NT2/D1 (cell line): ENCODE measurements at regions not wholly inside any gene's neighbourhood (a gene's known extent, or its start where the extent isn't known, plus 50 kb on each side); places are given as distances from the start of the nearest gene placed in this dataset.

ENCODE experiments used
- DNase-seq: peaks from one replicate; pipeline ENCODE4 v3.0.0-alpha.2; 2011; ENCODE audit warnings: low read depth, low spot score
- H3K27me3 ChIP-seq: 2 replicates; pipeline ENCODE4 v1.6.0; 2011; ENCODE audit warnings: mild to moderate bottlenecking; ENCODE audit not compliant: insufficient read length, insufficient read depth
- H3K36me3 ChIP-seq: 2 replicates; pipeline ENCODE4 v1.6.1; 2011; ENCODE audit warnings: mild to moderate bottlenecking, low read length, mixed read lengths; ENCODE audit not compliant: insufficient read depth, insufficient read length
- H3K4me1 ChIP-seq: 2 replicates; pipeline ENCODE4 v1.5.1; 2011; ENCODE audit not compliant: insufficient read depth, insufficient read length
- H3K4me3 ChIP-seq: 2 replicates; pipeline ENCODE4 v1.5.1; 2011; ENCODE audit warnings: low read depth; ENCODE audit not compliant: insufficient read length
- H3K9ac ChIP-seq: 2 replicates; pipeline ENCODE4 v1.6.0; 2011; ENCODE audit warnings: low read depth; ENCODE audit not compliant: insufficient read length
- H3K9me3 ChIP-seq: 2 replicates; pipeline ENCODE4 v1.5.1; 2011; ENCODE audit warnings: mild to moderate bottlenecking, low read length; ENCODE audit not compliant: insufficient read depth
- SUZ12 ChIP-seq: IDR thresholded peaks from 2 replicates; pipeline ENCODE4 v1.6.1; 2011; ENCODE audit not compliant: insufficient read length, insufficient read depth; ENCODE audit errors: extremely low read depth
- YY1 ChIP-seq: IDR thresholded peaks from 2 replicates; pipeline ENCODE4 v1.6.1; 2011; ENCODE audit not compliant: insufficient read length, insufficient read depth
- ZNF274 ChIP-seq: IDR thresholded peaks from 2 replicates; pipeline ENCODE4 v1.6.1; 2011; ENCODE audit warnings: mild to moderate bottlenecking, low read depth, low read length

GRCh38 chr3:88535563-88535962 lies 385.8 kb downstream of the C3orf38 start:
- no peak overlapping the region for H3K4me3 ChIP-seq
- no peak for TF ChIP-seq YY1
- H3K9ac ChIP-seq, result no peak overlapping the region
- no peaks in the 10 kb centered on the region for H3K27me3 ChIP-seq
- H3K4me1 ChIP-seq, result no peaks in the 10 kb centered on the region
- H3K9me3 ChIP-seq, result no peaks in the 10 kb centered on the region
- no peak for DNase-seq
- H3K36me3 ChIP-seq, result no peaks in the 10 kb centered on the region

DNA sequence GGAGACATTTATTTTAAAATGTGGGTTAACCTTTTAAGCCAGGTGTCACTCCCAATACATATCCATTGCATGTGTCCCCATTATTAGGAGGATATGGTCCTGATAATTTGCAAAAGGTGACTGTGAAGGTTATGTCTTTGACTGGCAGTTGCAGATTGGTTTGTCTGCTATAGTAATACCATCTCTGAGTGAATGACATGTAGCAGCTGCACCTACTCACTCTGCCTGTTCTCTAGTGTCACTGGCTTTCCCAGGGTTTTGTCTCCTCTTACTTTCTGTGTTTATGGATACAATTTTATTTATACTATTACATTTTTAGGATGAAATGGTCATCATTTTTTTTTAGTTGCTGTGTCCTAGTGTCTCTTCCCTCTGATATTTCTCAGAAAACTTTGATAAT lies 393.2 kb downstream of the C3orf38 start:
- H3K36me3 ChIP-seq, result no peaks in the 10 kb centered on the region

DNA sequence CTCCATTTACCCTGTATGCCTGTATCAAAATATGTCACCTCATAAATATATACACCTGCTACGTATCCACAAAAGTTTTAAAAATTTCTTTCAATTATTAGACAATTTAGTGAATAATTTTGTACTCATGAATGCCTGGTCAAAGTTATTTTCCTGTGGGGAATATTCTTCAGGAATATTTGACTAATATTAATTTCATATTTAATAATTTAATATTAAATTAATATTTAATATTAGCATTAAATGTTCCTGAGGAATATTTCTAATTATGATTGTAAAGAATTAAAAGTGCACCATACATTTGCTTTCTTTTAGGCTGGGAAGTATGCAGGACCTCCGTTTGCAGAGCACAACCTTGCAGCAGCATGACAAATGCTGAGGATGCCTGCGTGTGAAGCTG lies 422.7 kb downstream of the C3orf38 start:
- Histone ChIP-seq H3K4me3 (no peak overlapping the region), H3K36me3 (no peaks in the 10 kb centered on the region), H3K27me3 (no peaks in the 10 kb centered on the region), H3K9ac (no peak overlapping the region), H3K9me3 (no peaks in the 10 kb centered on the region), H3K4me1 (no peaks in the 10 kb centered on the region)
- no peak for TF ChIP-seq SUZ12
- TF ChIP-seq YY1, result no peak
- no peak for TF ChIP-seq ZNF274
- DNase-seq, result no peak

More for the DNA sequence above, 393.2 kb downstream of the C3orf38 start:
- no peak overlapping the region for H3K4me3 ChIP-seq
- no peaks in the 10 kb centered on the region for H3K27me3 ChIP-seq
- no peak for DNase-seq
- no peak overlapping the region for H3K9ac ChIP-seq
- peaks cover 6% of the 10 kb centered on the region; the same call in 1 of the 2 replicates for H3K9me3 ChIP-seq
- no peak for TF ChIP-seq SUZ12
- TF ChIP-seq ZNF274, result no peak
- TF ChIP-seq YY1, result no peak
- no peaks in the 10 kb centered on the region for H3K4me1 ChIP-seq

GRCh38 chr3:88573472-88573871 lies 423.7 kb downstream of the C3orf38 start:
- no peak overlapping the region for H3K9ac ChIP-seq
- no peaks in the 10 kb centered on the region for H3K27me3 ChIP-seq
- H3K9me3 ChIP-seq, result no peaks in the 10 kb centered on the region
- TF ChIP-seq YY1 (no peak), SUZ12 (no peak), ZNF274 (no peak)
- DNase-seq, result no peak
- H3K36me3 ChIP-seq, result no peaks in the 10 kb centered on the region
- H3K4me1 ChIP-seq, result no peaks in the 10 kb centered on the region
- no peak overlapping the region for H3K4me3 ChIP-seq

- no peaks in the 10 kb centered on the region for H3K36me3 ChIP-seq
- H3K4me3 ChIP-seq, result no peak overlapping the region
- no peaks in the 10 kb centered on the region for H3K4me1 ChIP-seq
- no peaks in the 10 kb centered on the region for H3K9me3 ChIP-seq
- no peak for TF ChIP-seq ZNF274
- no peak for TF ChIP-seq YY1
- no peak for TF ChIP-seq SUZ12
- no peak overlapping the region for H3K9ac ChIP-seq
- H3K27me3 ChIP-seq, result no peaks in the 10 kb centered on the region
- no peak for DNase-seq
Observed at GRCh38 chr3:88574146-88574545, 424.4 kb downstream of the C3orf38 start.

GRCh38 chr3:88584451-88584850 lies 434.7 kb downstream of the C3orf38 start:
- no peak for DNase-seq
- no peak for TF ChIP-seq YY1
- TF ChIP-seq ZNF274, result no peak
- TF ChIP-seq SUZ12, result no peak
- Histone ChIP-seq H3K9me3 (no peaks in the 10 kb centered on the region), H3K4me3 (no peak overlapping the region), H3K27me3 (no peaks in the 10 kb centered on the region), H3K36me3 (no peaks in the 10 kb centered on the region), H3K4me1 (no peaks in the 10 kb centered on the region), H3K9ac (no peak overlapping the region)

- no peak overlapping the region for H3K9ac ChIP-seq
- H3K36me3 ChIP-seq, result no peaks in the 10 kb centered on the region
- DNase-seq, result no peak
- H3K4me1 ChIP-seq, result no peaks in the 10 kb centered on the region
- no peaks in the 10 kb centered on the region for H3K27me3 ChIP-seq
- TF ChIP-seq ZNF274 (no peak), YY1 (no peak), SUZ12 (no peak)
- H3K9me3 ChIP-seq, result no peaks in the 10 kb centered on the region
- no peak overlapping the region for H3K4me3 ChIP-seq
Observed at GRCh38 chr3:88586121-88586640, 436.4 kb downstream of the C3orf38 start.
